ENCODE measurements at regions not wholly inside any gene's neighbourhood (a gene's known extent, or its start where the extent isn't known, plus 50 kb on each side); places are given as distances from the start of the nearest gene placed in this dataset.

GRCh38 chr11:91312541-91312940, 912.1 kb upstream of the FAT3 start:
- no peaks in the 10 kb centered on the region for H3K9me3 ChIP-seq (ENCODE audit: control insufficient read depth in 2 of 2, insufficient read depth in 1 of 2, low read depth in 1 of 2, low read length in 1 of 2)
- H3K4me3 ChIP-seq (ENCODE audit: low read depth in 1 of 2, low read length in 2 of 2) = no peak overlapping the region
- WGBS, 2 donors = 56 to 65% methylated on average over 2 of the region's 2 CpGs
- H3K4me1 ChIP-seq (ENCODE audit: control insufficient read depth in 2 of 2, insufficient read depth in 2 of 2, low read length in 1 of 2) = no peaks in the 10 kb centered on the region
- no peaks in the 10 kb centered on the region for H3K27me3 ChIP-seq (ENCODE audit: control insufficient read depth in 1 of 2, insufficient read depth in 2 of 2, low read length in 2 of 2)
- H3K27ac ChIP-seq (ENCODE audit: low read depth in 2 of 2, low read length in 1 of 2) = no peak overlapping the region
- H3K36me3 ChIP-seq (ENCODE audit: control insufficient read depth in 2 of 2, insufficient read depth in 2 of 2, low read length in 1 of 2) = no peaks in the 10 kb centered on the region

GRCh38 chr11:91310085-91310484, 914.5 kb upstream of the FAT3 start:
- H3K4me1 ChIP-seq (ENCODE audit: control insufficient read depth in 2 of 2, insufficient read depth in 2 of 2, low read length in 1 of 2) = no peaks in the 10 kb centered on the region
- no peaks in the 10 kb centered on the region for H3K9me3 ChIP-seq (ENCODE audit: control insufficient read depth in 2 of 2, insufficient read depth in 1 of 2, low read depth in 1 of 2, low read length in 1 of 2)
- no peaks in the 10 kb centered on the region for H3K27me3 ChIP-seq (ENCODE audit: control insufficient read depth in 1 of 2, insufficient read depth in 2 of 2, low read length in 2 of 2)
- WGBS, 2 donors = 77 to 78% methylated on average over 3 of the region's 3 CpGs
- no peak overlapping the region for H3K27ac ChIP-seq (ENCODE audit: low read depth in 2 of 2, low read length in 1 of 2)
- no peaks in the 10 kb centered on the region for H3K36me3 ChIP-seq (ENCODE audit: control insufficient read depth in 2 of 2, insufficient read depth in 2 of 2, low read length in 1 of 2)
- no peak overlapping the region for H3K4me3 ChIP-seq (ENCODE audit: low read depth in 1 of 2, low read length in 2 of 2)

- 40 to 46% methylated on average over 2 of the region's 2 CpGs for WGBS, 2 donors
- H3K4me3 ChIP-seq (ENCODE audit: low read depth in 1 of 2, low read length in 2 of 2) = no peak overlapping the region
- no peak overlapping the region for H3K27ac ChIP-seq (ENCODE audit: low read depth in 2 of 2, low read length in 1 of 2)
These were observed 916.5 kb upstream of the FAT3 start for GRCh38 chr11:91308069-91308468.

GRCh38 chr11:91305402-91305801, 919.2 kb upstream of the FAT3 start:
- H3K36me3 ChIP-seq (ENCODE audit: control insufficient read depth in 2 of 2, insufficient read depth in 2 of 2, low read length in 1 of 2) = no peaks in the 10 kb centered on the region
- no peaks in the 10 kb centered on the region for H3K27me3 ChIP-seq (ENCODE audit: control insufficient read depth in 1 of 2, insufficient read depth in 2 of 2, low read length in 2 of 2)
- no peaks in the 10 kb centered on the region for H3K9me3 ChIP-seq (ENCODE audit: control insufficient read depth in 2 of 2, insufficient read depth in 1 of 2, low read depth in 1 of 2, low read length in 1 of 2)
- H3K4me3 ChIP-seq (ENCODE audit: low read depth in 1 of 2, low read length in 2 of 2) = no peak overlapping the region
- H3K4me1 ChIP-seq (ENCODE audit: control insufficient read depth in 2 of 2, insufficient read depth in 2 of 2, low read length in 1 of 2) = no peaks in the 10 kb centered on the region
- 36 to 49% methylated on average over 2 of the region's 2 CpGs for WGBS, 2 donors
- no peak overlapping the region for H3K27ac ChIP-seq (ENCODE audit: low read depth in 2 of 2, low read length in 1 of 2)

More at GRCh38 chr11:91308069-91308468, 916.5 kb upstream of the FAT3 start:
- Histone ChIP-seq H3K4me1 (ENCODE audit: control insufficient read depth in 2 of 2, insufficient read depth in 2 of 2, low read length in 1 of 2) (no peaks in the 10 kb centered on the region), H3K9me3 (ENCODE audit: control insufficient read depth in 2 of 2, insufficient read depth in 1 of 2, low read depth in 1 of 2, low read length in 1 of 2) (no peaks in the 10 kb centered on the region), H3K27me3 (ENCODE audit: control insufficient read depth in 1 of 2, insufficient read depth in 2 of 2, low read length in 2 of 2) (no peaks in the 10 kb centered on the region), H3K36me3 (ENCODE audit: control insufficient read depth in 2 of 2, insufficient read depth in 2 of 2, low read length in 1 of 2) (no peaks in the 10 kb centered on the region)

GRCh38 chr11:91303749-91304148, 920.9 kb upstream of the FAT3 start:
- Histone ChIP-seq H3K4me1 (ENCODE audit: control insufficient read depth in 2 of 2, insufficient read depth in 2 of 2, low read length in 1 of 2) (no peaks in the 10 kb centered on the region), H3K27ac (ENCODE audit: low read depth in 2 of 2, low read length in 1 of 2) (no peak overlapping the region), H3K4me3 (ENCODE audit: low read depth in 1 of 2, low read length in 2 of 2) (no peak overlapping the region), H3K36me3 (ENCODE audit: control insufficient read depth in 2 of 2, insufficient read depth in 2 of 2, low read length in 1 of 2) (no peaks in the 10 kb centered on the region), H3K27me3 (ENCODE audit: control insufficient read depth in 1 of 2, insufficient read depth in 2 of 2, low read length in 2 of 2) (no peaks in the 10 kb centered on the region), H3K9me3 (ENCODE audit: control insufficient read depth in 2 of 2, insufficient read depth in 1 of 2, low read depth in 1 of 2, low read length in 1 of 2) (no peaks in the 10 kb centered on the region)
- 71 to 81% methylated on average over 2 of the region's 2 CpGs for WGBS, 2 donors

GRCh38 chr11:91299980-91300379, 924.6 kb upstream of the FAT3 start:
- H3K9me3 ChIP-seq (ENCODE audit: control insufficient read depth in 2 of 2, insufficient read depth in 1 of 2, low read depth in 1 of 2, low read length in 1 of 2) = no peaks in the 10 kb centered on the region
- H3K27ac ChIP-seq (ENCODE audit: low read depth in 2 of 2, low read length in 1 of 2) = no peak overlapping the region
- H3K4me1 ChIP-seq (ENCODE audit: control insufficient read depth in 2 of 2, insufficient read depth in 2 of 2, low read length in 1 of 2) = no peaks in the 10 kb centered on the region
- no peak overlapping the region for H3K4me3 ChIP-seq (ENCODE audit: low read depth in 1 of 2, low read length in 2 of 2)
- H3K36me3 ChIP-seq (ENCODE audit: control insufficient read depth in 2 of 2, insufficient read depth in 2 of 2, low read length in 1 of 2) = no peaks in the 10 kb centered on the region
- no peaks in the 10 kb centered on the region for H3K27me3 ChIP-seq (ENCODE audit: control insufficient read depth in 1 of 2, insufficient read depth in 2 of 2, low read length in 2 of 2)
- WGBS, 2 donors = 54 to 64% methylated on average over 1 of the region's 1 CpG

- Histone ChIP-seq H3K36me3 (ENCODE audit: control insufficient read depth in 2 of 2, insufficient read depth in 2 of 2, low read length in 1 of 2) (no peaks in the 10 kb centered on the region), H3K4me3 (ENCODE audit: low read depth in 1 of 2, low read length in 2 of 2) (no peak overlapping the region), H3K4me1 (ENCODE audit: control insufficient read depth in 2 of 2, insufficient read depth in 2 of 2, low read length in 1 of 2) (no peaks in the 10 kb centered on the region), H3K27me3 (ENCODE audit: control insufficient read depth in 1 of 2, insufficient read depth in 2 of 2, low read length in 2 of 2) (no peaks in the 10 kb centered on the region), H3K9me3 (ENCODE audit: control insufficient read depth in 2 of 2, insufficient read depth in 1 of 2, low read depth in 1 of 2, low read length in 1 of 2) (no peaks in the 10 kb centered on the region), H3K27ac (ENCODE audit: low read depth in 2 of 2, low read length in 1 of 2) (no peak overlapping the region)
- 61 to 67% methylated on average over 1 of the region's 1 CpG for WGBS, 2 donors
These were observed 928.0 kb upstream of the FAT3 start for GRCh38 chr11:91296629-91297028.

GRCh38 chr11:91295591-91295990, 929.0 kb upstream of the FAT3 start:
- Histone ChIP-seq H3K9me3 (ENCODE audit: control insufficient read depth in 2 of 2, insufficient read depth in 1 of 2, low read depth in 1 of 2, low read length in 1 of 2) (no peaks in the 10 kb centered on the region), H3K27me3 (ENCODE audit: control insufficient read depth in 1 of 2, insufficient read depth in 2 of 2, low read length in 2 of 2) (no peaks in the 10 kb centered on the region), H3K27ac (ENCODE audit: low read depth in 2 of 2, low read length in 1 of 2) (no peak overlapping the region), H3K36me3 (ENCODE audit: control insufficient read depth in 2 of 2, insufficient read depth in 2 of 2, low read length in 1 of 2) (no peaks in the 10 kb centered on the region), H3K4me3 (ENCODE audit: low read depth in 1 of 2, low read length in 2 of 2) (no peak overlapping the region), H3K4me1 (ENCODE audit: control insufficient read depth in 2 of 2, insufficient read depth in 2 of 2, low read length in 1 of 2) (no peaks in the 10 kb centered on the region)
- WGBS, 2 donors = 74 to 85% methylated on average over 2 of the region's 2 CpGs

GRCh38 chr11:91293119-91293518, 931.5 kb upstream of the FAT3 start:
- Histone ChIP-seq H3K36me3 (ENCODE audit: control insufficient read depth in 2 of 2, insufficient read depth in 2 of 2, low read length in 1 of 2) (no peaks in the 10 kb centered on the region), H3K4me3 (ENCODE audit: low read depth in 1 of 2, low read length in 2 of 2) (no peak overlapping the region), H3K4me1 (ENCODE audit: control insufficient read depth in 2 of 2, insufficient read depth in 2 of 2, low read length in 1 of 2) (no peaks in the 10 kb centered on the region), H3K27me3 (ENCODE audit: control insufficient read depth in 1 of 2, insufficient read depth in 2 of 2, low read length in 2 of 2) (no peaks in the 10 kb centered on the region), H3K27ac (ENCODE audit: low read depth in 2 of 2, low read length in 1 of 2) (no peak overlapping the region), H3K9me3 (ENCODE audit: control insufficient read depth in 2 of 2, insufficient read depth in 1 of 2, low read depth in 1 of 2, low read length in 1 of 2) (no peaks in the 10 kb centered on the region)
- 79 to 88% methylated on average over 1 of the region's 1 CpG for WGBS, 2 donors

GRCh38 chr11:91272089-91272488, 952.5 kb upstream of the FAT3 start:
- Histone ChIP-seq H3K4me3 (ENCODE audit: low read depth in 1 of 2, low read length in 2 of 2) (no peak overlapping the region), H3K27ac (ENCODE audit: low read depth in 2 of 2, low read length in 1 of 2) (no peak overlapping the region), H3K36me3 (ENCODE audit: control insufficient read depth in 2 of 2, insufficient read depth in 2 of 2, low read length in 1 of 2) (no peaks in the 10 kb centered on the region), H3K9me3 (ENCODE audit: control insufficient read depth in 2 of 2, insufficient read depth in 1 of 2, low read depth in 1 of 2, low read length in 1 of 2) (peaks cover 0 to 5% of the 10 kb centered on the region in 2 donors), H3K4me1 (ENCODE audit: control insufficient read depth in 2 of 2, insufficient read depth in 2 of 2, low read length in 1 of 2) (no peaks in the 10 kb centered on the region), H3K27me3 (ENCODE audit: control insufficient read depth in 1 of 2, insufficient read depth in 2 of 2, low read length in 2 of 2) (no peaks in the 10 kb centered on the region)
- WGBS, 2 donors = 74 to 78% methylated on average over 1 of the region's 1 CpG

Measured in esophagus (tissue), 2 donors.